PC-9 (cell line): ENCODE measurements at regions not wholly inside any gene's neighbourhood (a gene's known extent, or its start where the extent isn't known, plus 50 kb on each side); places are given as distances from the start of the nearest gene placed in this dataset.

ENCODE experiments used
- CTCF ChIP-seq: fragments of 200-600 bp; sonication (generic); conservative IDR thresholded peaks from 2 replicates; pipeline ENCODE4 v1.6.1; 2017; ENCODE audit warnings: mixed run types, antibody characterized with exemption, mild to moderate bottlenecking, moderate library complexity
- EZH2 ChIP-seq: fragments of 200-600 bp; sonication (generic); IDR thresholded peaks from 2 replicates; pipeline ENCODE4 v1.8.0; 2017; ENCODE audit warnings: antibody characterized with exemption, low read depth

DNA sequence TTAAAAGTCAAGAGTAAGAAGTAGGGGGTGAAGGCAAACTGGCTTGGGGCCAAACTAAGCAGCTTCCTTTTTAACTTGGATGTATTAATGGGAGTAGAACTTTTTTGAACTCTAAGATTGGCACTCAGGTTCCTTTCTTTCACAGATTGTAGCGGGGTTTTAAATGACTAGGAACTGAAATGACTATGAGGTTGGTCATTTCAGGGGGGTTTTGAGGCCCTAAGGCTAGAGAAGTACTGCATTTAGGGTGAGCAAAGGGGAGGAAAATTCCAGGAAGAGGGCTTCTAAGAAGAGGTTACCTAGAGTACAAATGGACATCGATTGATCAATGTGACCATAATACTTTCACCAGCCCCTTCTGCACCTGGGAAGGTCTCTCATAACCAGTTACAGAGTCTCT lies 381.8 kb downstream of the MLLT3 start:
- TF ChIP-seq CTCF (no peak), EZH2 (no peak)
